ENCODE measurements at regions not wholly inside any gene's neighbourhood (a gene's known extent, or its start where the extent isn't known, plus 50 kb on each side); places are given as distances from the start of the nearest gene placed in this dataset.

DNA sequence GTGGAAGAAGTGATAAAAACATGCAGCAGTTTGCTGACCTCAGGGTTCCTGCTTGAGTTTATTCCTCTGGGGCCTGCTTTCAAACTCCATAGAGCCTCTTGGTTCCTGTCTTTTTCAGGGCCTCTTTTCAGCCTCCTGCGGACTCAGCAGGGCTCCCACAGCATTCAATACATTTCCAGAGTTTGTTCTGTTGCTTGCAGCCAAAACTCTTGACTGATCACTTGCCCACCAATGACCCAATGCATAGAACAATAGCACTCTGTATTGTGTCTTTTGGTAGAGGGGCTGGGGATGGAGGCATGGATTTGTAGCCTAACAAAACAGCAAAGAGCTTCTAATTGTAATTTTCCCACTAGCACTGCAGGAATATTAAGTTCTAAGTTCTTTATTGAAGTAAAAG lies 50.8 kb upstream of the CREB5 start:
- Histone ChIP-seq H3K9ac (no peak overlapping the region), H3K4me2 (peak overlapping the region; percentile 5 to 65 (median 47); a peak in 16 of 22 replicates)

DNA sequence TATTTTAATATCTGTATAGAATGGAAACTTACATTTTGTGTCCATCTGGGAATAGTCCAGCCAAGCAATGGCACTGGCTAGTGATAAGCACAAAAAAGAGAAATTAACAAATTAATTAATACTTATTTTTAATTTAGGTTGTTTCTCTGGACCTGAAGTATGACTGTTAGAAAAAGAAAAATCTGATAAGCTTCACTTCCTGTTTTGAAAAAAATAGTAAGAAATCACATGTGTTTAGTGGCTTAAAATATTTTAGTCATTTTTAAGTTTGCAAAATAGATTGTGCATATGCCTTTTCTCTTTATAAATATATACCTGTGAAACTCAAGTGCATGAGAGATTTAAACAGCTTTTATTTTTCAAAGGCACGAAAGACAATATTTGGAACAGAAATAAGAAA lies 50.1 kb upstream of the CREB5 start:
- H3K9me3 ChIP-seq (replicated peaks in 1 of 11): peaks cover 0 to 10% (median 3%) of the 10 kb centered on the region in 11 experiments; a peak in 6 of 22 replicates
- TF ChIP-seq Cebpa-rat (IDR thresholded peaks at IDR 0.05): no peak
- peaks cover 10 to 19% (median 15%) of the 10 kb centered on the region in 10 experiments; a peak in 19 of 20 replicates for H3K4me1 ChIP-seq
- peak overlapping the region in 8 of 11 experiments; percentile 18 to 65 (median 48); a peak in 11 of 22 replicates for H3K4me2 ChIP-seq
- no peak overlapping the region for H3K9ac ChIP-seq
- no peaks in the 10 kb centered on the region for H3K27me3 ChIP-seq
- no peak overlapping the region for H3K27ac ChIP-seq
- no peaks in the 10 kb centered on the region for H4K20me1 ChIP-seq
- H3K4me3 ChIP-seq: no peak overlapping the region
- no peaks in the 10 kb centered on the region for H3K36me3 ChIP-seq

More for the DNA sequence above, 50.8 kb upstream of the CREB5 start:
- H4K20me1 ChIP-seq: no peaks in the 10 kb centered on the region
- no peak for TF ChIP-seq Cebpa-rat (IDR thresholded peaks at IDR 0.05)
- peaks cover 0 to 10% (median 3%) of the 10 kb centered on the region in 11 experiments; a peak in 6 of 22 replicates for H3K9me3 ChIP-seq (replicated peaks in 1 of 11)
- H3K36me3 ChIP-seq: no peaks in the 10 kb centered on the region
- peaks cover 10 to 19% (median 15%) of the 10 kb centered on the region in 10 experiments; a peak in 19 of 20 replicates for H3K4me1 ChIP-seq
- no peak overlapping the region for H3K27ac ChIP-seq
- H3K4me3 ChIP-seq: no peak overlapping the region
- H3K27me3 ChIP-seq: no peaks in the 10 kb centered on the region

All from BLaER1 treated with 17β-estradiol and CSF1 and Interleukin-3, amounts not matched to agents 10 nM and 100 nM (cell line).